ENCODE measurements at regions not wholly inside any gene's neighbourhood (a gene's known extent, or its start where the extent isn't known, plus 50 kb on each side); places are given as distances from the start of the nearest gene placed in this dataset.

GRCh38 chr6:166763606-166764472 lies 136.8 kb upstream of the RPS6KA2 start:
- CTCF ChIA-PET, result interaction anchor here (0.5 kb wide), 1 partner anchor 10 kb away, joined by 3 read pairs; no protein-coding TSS in a partner anchor

GRCh38 chr6:166761801-166762200 lies 134.8 kb upstream of the RPS6KA2 start:
- peaks cover 10 to 45% (median 17%) of the 10 kb centered on the region in 5 donors for H3K27me3 Mint-ChIP-seq

More at GRCh38 chr6:166763606-166764472, 136.8 kb upstream of the RPS6KA2 start:
- no peaks in the 10 kb centered on the region for H3K27me3 ChIP-seq (ENCODE audit: control insufficient read depth in 2 of 2, insufficient read depth in 2 of 2, low read length in 2 of 2)
- Mint-ChIP-seq H3K36me3 (no peaks in the 10 kb centered on the region), H3K9me3 (no peaks in the 10 kb centered on the region), H3K27ac (no peak overlapping the region), H3K4me1 (peaks cover 11 to 34% (median 19%) of the 10 kb centered on the region in 7 donors), H3K27me3 (peaks cover 0 to 25% (median 5%) of the 10 kb centered on the region in 5 donors), H3K4me3 (no peak overlapping the region)
- no peaks in the 10 kb centered on the region for H3K36me3 ChIP-seq (ENCODE audit: control insufficient read depth in 2 of 3, insufficient read depth in 3 of 3, low read length in 3 of 3)
- POLR2A ChIA-PET, result no interaction called here
- DNase-seq (no peak), ATAC-seq (no peak)
- intact Hi-C loops (cut with micrococcal nuclease), result loop anchor here in 1 of 2 donors (5.0 kb wide), 1 partner anchor 137 kb away; the partner anchor contains the start of gene RPS6KA2
- H3K27ac ChIP-seq (ENCODE audit: low read depth, low read length), result no peak overlapping the region
- H3K4me1 ChIP-seq (ENCODE audit: control insufficient read depth in 2 of 2, insufficient read depth in 2 of 2, low read length in 2 of 2), result peaks cover 0 to 7% of the 10 kb centered on the region in 2 donors
- no peaks in the 10 kb centered on the region for H3K9me3 ChIP-seq (ENCODE audit: control insufficient read depth in 2 of 3, low read length in 3 of 3)
- H3K4me3 ChIP-seq (ENCODE audit: low read length), result no peak overlapping the region

DNA sequence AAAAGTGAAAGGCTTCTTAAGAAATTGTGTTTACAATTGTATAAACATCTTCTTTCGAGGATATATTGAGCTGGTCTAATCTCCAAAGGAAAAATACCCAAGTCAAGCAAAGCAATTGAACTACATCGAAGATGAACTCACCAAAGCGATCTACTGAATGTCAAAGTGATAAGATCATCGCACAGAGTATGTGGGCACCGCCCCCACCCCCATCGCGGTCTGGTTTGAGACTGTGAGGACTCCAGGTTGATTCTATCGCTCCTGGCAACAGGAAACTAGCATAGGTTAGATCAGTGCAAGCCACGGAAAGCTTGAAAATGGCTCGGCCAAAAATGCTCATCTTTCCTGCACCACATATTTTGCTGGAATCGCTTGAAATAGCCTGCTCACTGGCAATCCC lies 133.2 kb upstream of the RPS6KA2 start:
- Histone ChIP-seq H3K36me3 (ENCODE audit: control insufficient read depth in 2 of 3, insufficient read depth in 3 of 3, low read length in 3 of 3) (no peaks in the 10 kb centered on the region), H3K27ac (ENCODE audit: low read depth, low read length) (no peak overlapping the region), H3K4me3 (ENCODE audit: low read length) (no peak overlapping the region), H3K27me3 (ENCODE audit: control insufficient read depth in 2 of 2, insufficient read depth in 2 of 2, low read length in 2 of 2) (no peaks in the 10 kb centered on the region), H3K9me3 (ENCODE audit: control insufficient read depth in 2 of 3, low read length in 3 of 3) (no peaks in the 10 kb centered on the region), H3K4me1 (ENCODE audit: control insufficient read depth in 2 of 2, insufficient read depth in 2 of 2, low read length in 2 of 2) (peaks cover 0 to 16% of the 10 kb centered on the region in 2 donors)
- ATAC-seq, result peak; percentile 92
- intact Hi-C loops (cut with micrococcal nuclease), result loop anchor here in 1 of 2 donors (5.0 kb wide), 1 partner anchor 133 kb away; the partner anchor contains the start of gene RPS6KA2
- Mint-ChIP-seq H3K4me1 (peaks cover 23 to 54% (median 39%) of the 10 kb centered on the region in 7 donors), H3K27ac (peak overlapping the region in 6 of 9 donors; percentile 61 to 88 (median 72)), H3K4me3 (peak overlapping the region; percentile 32 to 82 (median 73)), H3K27me3 (peaks cover 10 to 45% (median 17%) of the 10 kb centered on the region in 5 donors), H3K9me3 (no peaks in the 10 kb centered on the region), H3K36me3 (no peaks in the 10 kb centered on the region)
- peak; percentile 23 to 77 (median 62) for DNase-seq
- ChIA-PET POLR2A (interaction anchor here (1.4 to 1.6 kb wide), 2 partner anchors 9 to 21 kb away, joined by 4 read pairs; no protein-coding TSS in a partner anchor), CTCF (interaction anchor here (0.7 kb wide), 1 partner anchor 10 kb away, joined by 3 read pairs; no protein-coding TSS in a partner anchor)

More at GRCh38 chr6:166761801-166762200, 134.8 kb upstream of the RPS6KA2 start:
- Histone ChIP-seq H3K4me1 (ENCODE audit: control insufficient read depth in 2 of 2, insufficient read depth in 2 of 2, low read length in 2 of 2) (peaks cover 0 to 16% of the 10 kb centered on the region in 2 donors), H3K36me3 (ENCODE audit: control insufficient read depth in 2 of 3, insufficient read depth in 3 of 3, low read length in 3 of 3) (no peaks in the 10 kb centered on the region), H3K27me3 (ENCODE audit: control insufficient read depth in 2 of 2, insufficient read depth in 2 of 2, low read length in 2 of 2) (no peaks in the 10 kb centered on the region), H3K27ac (ENCODE audit: low read depth, low read length) (no peak overlapping the region), H3K9me3 (ENCODE audit: control insufficient read depth in 2 of 3, low read length in 3 of 3) (no peaks in the 10 kb centered on the region), H3K4me3 (ENCODE audit: low read length) (no peak overlapping the region)
- no peak for ATAC-seq
- POLR2A ChIA-PET, result no interaction called here
- no peaks in the 10 kb centered on the region for H3K9me3 Mint-ChIP-seq
- H3K4me3 Mint-ChIP-seq, result no peak overlapping the region
- no peak for DNase-seq
- CTCF ChIA-PET, result no interaction called here
- no peaks in the 10 kb centered on the region for H3K36me3 Mint-ChIP-seq
- H3K27ac Mint-ChIP-seq, result no peak overlapping the region
- peaks cover 23 to 54% (median 39%) of the 10 kb centered on the region in 7 donors for H3K4me1 Mint-ChIP-seq
- intact Hi-C loops (cut with micrococcal nuclease), result loop anchor here in 1 of 2 donors (5.0 kb wide), 1 partner anchor 134 kb away; the partner anchor contains the start of gene RPS6KA2

GRCh38 chr6:166758136-166758704 lies 131.2 kb upstream of the RPS6KA2 start:
- H3K9me3 Mint-ChIP-seq, result no peaks in the 10 kb centered on the region
- no peak overlapping the region for H3K27ac ChIP-seq (ENCODE audit: low read depth, low read length)
- peak overlapping the region in 9 of 10 donors; percentile 21 to 82 (median 76) for H3K4me3 Mint-ChIP-seq
- DNase-seq (no peak), ATAC-seq (no peak)
- no peaks in the 10 kb centered on the region for H3K9me3 ChIP-seq (ENCODE audit: control insufficient read depth in 2 of 3, low read length in 3 of 3)
- no peaks in the 10 kb centered on the region for H3K27me3 ChIP-seq (ENCODE audit: control insufficient read depth in 2 of 2, insufficient read depth in 2 of 2, low read length in 2 of 2)
- H3K27me3 Mint-ChIP-seq, result peaks cover 10 to 45% (median 17%) of the 10 kb centered on the region in 5 donors
- H3K4me1 Mint-ChIP-seq, result peaks cover 23 to 54% (median 39%) of the 10 kb centered on the region in 7 donors
- ChIA-PET CTCF (no interaction called here), POLR2A (interaction anchor here (1.1 kb wide), 1 partner anchor 18 kb away, joined by 4 read pairs; no protein-coding TSS in a partner anchor)
- H3K4me3 ChIP-seq (ENCODE audit: low read length), result no peak overlapping the region
- intact Hi-C loops (cut with micrococcal nuclease), result loop anchor here in 1 of 2 donors (10.0 kb wide), 1 partner anchor 333 kb away; no protein-coding TSS in a partner anchor
- no peaks in the 10 kb centered on the region for H3K36me3 ChIP-seq (ENCODE audit: control insufficient read depth in 2 of 3, insufficient read depth in 3 of 3, low read length in 3 of 3)
- H3K4me1 ChIP-seq (ENCODE audit: control insufficient read depth in 2 of 2, insufficient read depth in 2 of 2, low read length in 2 of 2), result peaks cover 0 to 16% of the 10 kb centered on the region in 2 donors
- H3K36me3 Mint-ChIP-seq, result peaks cover 0 to 3% (median 0%) of the 10 kb centered on the region in 5 donors
- H3K27ac Mint-ChIP-seq, result peak overlapping the region in 5 of 9 donors; percentile 22 to 90 (median 56)

DNA sequence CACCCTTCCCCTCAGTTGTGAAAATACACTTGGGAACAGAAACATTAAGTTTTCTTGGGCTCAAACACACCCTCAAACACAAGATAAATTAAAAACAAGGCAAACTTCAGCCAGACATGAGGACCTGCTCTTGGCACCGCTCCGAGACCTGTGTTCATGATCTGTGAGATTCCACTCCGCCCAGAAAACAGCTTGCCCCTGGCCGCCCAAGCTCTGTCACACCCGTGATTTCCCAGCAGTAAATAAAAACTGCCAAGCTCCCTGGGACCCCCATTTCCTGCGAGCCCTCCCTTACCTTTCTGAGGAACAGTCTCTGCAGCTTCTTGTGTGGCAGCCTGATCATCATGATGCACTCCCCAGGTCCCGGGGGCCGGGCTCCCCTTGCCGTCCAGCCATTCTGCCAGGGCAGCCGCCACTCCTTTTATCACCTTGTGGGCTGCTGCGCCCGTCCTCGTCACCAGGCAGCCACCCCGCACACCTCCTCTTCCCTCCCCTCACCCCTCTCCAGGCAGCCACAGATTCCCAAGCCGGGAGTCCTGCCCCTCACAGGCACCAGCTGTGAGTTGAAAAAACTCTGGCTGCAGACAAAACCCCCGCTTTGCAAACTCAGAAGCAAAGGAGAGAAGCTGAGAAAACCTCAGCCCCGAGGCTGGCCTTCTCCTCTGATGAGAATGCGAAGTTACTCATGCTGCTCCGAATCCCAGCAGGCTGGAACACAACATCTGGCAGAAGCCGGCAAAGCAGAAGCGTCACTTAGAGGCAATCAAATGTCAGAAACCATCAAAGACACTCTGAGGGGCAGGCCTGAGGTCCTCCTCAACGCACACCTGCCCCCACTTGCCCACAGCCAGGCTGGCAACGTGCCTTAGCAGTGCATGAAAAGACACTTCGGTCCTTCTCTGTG lies 130.4 kb upstream of the RPS6KA2 start:
- Histone ChIP-seq H3K9me3 (ENCODE audit: control insufficient read depth in 2 of 3, low read length in 3 of 3) (no peaks in the 10 kb centered on the region), H3K27me3 (ENCODE audit: control insufficient read depth in 2 of 2, insufficient read depth in 2 of 2, low read length in 2 of 2) (no peaks in the 10 kb centered on the region), H3K36me3 (ENCODE audit: control insufficient read depth in 2 of 3, insufficient read depth in 3 of 3, low read length in 3 of 3) (no peaks in the 10 kb centered on the region), H3K4me1 (ENCODE audit: control insufficient read depth in 2 of 2, insufficient read depth in 2 of 2, low read length in 2 of 2) (peaks cover 0 to 16% of the 10 kb centered on the region in 2 donors), H3K27ac (ENCODE audit: low read depth, low read length) (no peak overlapping the region), H3K4me3 (ENCODE audit: low read length) (peak overlapping the region; percentile 17)
- Mint-ChIP-seq H3K36me3 (peaks cover 0 to 3% (median 0%) of the 10 kb centered on the region in 5 donors), H3K4me1 (peaks cover 23 to 50% (median 39%) of the 10 kb centered on the region in 7 donors), H3K27ac (peak overlapping the region in 5 of 9 donors; percentile 22 to 90 (median 65)), H3K4me3 (peak overlapping the region; percentile 21 to 82 (median 75)), H3K9me3 (no peaks in the 10 kb centered on the region), H3K27me3 (peaks cover 10 to 45% (median 17%) of the 10 kb centered on the region in 5 donors)
- peak in 4 of 9 donors; percentile 11 to 24 (median 14) for DNase-seq
- ChIA-PET POLR2A (no interaction called here), CTCF (no interaction called here)
- ATAC-seq, result peak; percentile 45
- intact Hi-C loops (cut with micrococcal nuclease), result loop anchor here in 1 of 2 donors (10.0 kb wide), 1 partner anchor 333 kb away; no protein-coding TSS in a partner anchor
